NCI-H1048 (cell line): ENCODE measurements at regions not wholly inside any gene's neighbourhood (a gene's known extent, or its start where the extent isn't known, plus 50 kb on each side); places are given as distances from the start of the nearest gene placed in this dataset.

Source experiments
- DNase-seq: peaks from one replicate; lab custom pipeline; 2025; lab: John Stamatoyannopoulos, UW

- DNase-seq, result no peak
Observed at GRCh38 chr1:228848406-228848805, 113.1 kb downstream of the RHOU start.

GRCh38 chr1:228849011-228849541 is 113.8 kb downstream of the RHOU start:
- no peak for DNase-seq

- DNase-seq, result no peak
Observed at GRCh38 chr1:228850141-228851100, 115.1 kb downstream of the RHOU start.

- DNase-seq, result no peak
Observed at GRCh38 chr1:228851193-228851592, 115.9 kb downstream of the RHOU start.

GRCh38 chr1:228851618-228852017 is 116.3 kb downstream of the RHOU start:
- DNase-seq, result no peak

GRCh38 chr1:228852024-228852423 is 116.7 kb downstream of the RHOU start:
- DNase-seq, result no peak

GRCh38 chr1:228852511-228853088 is 117.3 kb downstream of the RHOU start:
- no peak for DNase-seq

GRCh38 chr1:228853191-228853590 is 117.9 kb downstream of the RHOU start:
- no peak for DNase-seq

GRCh38 chr1:228853637-228854036 is 118.4 kb downstream of the RHOU start:
- no peak for DNase-seq

GRCh38 chr1:228854907-228855306 is 119.6 kb downstream of the RHOU start:
- DNase-seq, result no peak

- DNase-seq, result no peak
Observed at GRCh38 chr1:228857611-228858010, 122.3 kb downstream of the RHOU start.

GRCh38 chr1:228860911-228861831 is 125.9 kb downstream of the RHOU start:
- no peak for DNase-seq

GRCh38 chr1:228861832-228862180 is 126.5 kb downstream of the RHOU start:
- no peak for DNase-seq

GRCh38 chr1:228862542-228863505 is 127.5 kb downstream of the RHOU start:
- no peak for DNase-seq

- no peak for DNase-seq
Observed at GRCh38 chr1:228863776-228864175, 128.5 kb downstream of the RHOU start.

GRCh38 chr1:228865627-228866330 is 130.5 kb downstream of the RHOU start:
- DNase-seq, result no peak

- DNase-seq, result no peak
Observed at GRCh38 chr1:228866468-228866867, 131.2 kb downstream of the RHOU start.

- DNase-seq, result no peak
Observed at GRCh38 chr1:228867108-228867950, 132.1 kb downstream of the RHOU start.

- DNase-seq, result no peak
Observed at GRCh38 chr1:228867951-228868730, 132.9 kb downstream of the RHOU start.
